Stomach (tissue), 8 donors: ENCODE measurements at regions not wholly inside any gene's neighbourhood (a gene's known extent, or its start where the extent isn't known, plus 50 kb on each side); places are given as distances from the start of the nearest gene placed in this dataset.

Experiments
- DNase-seq, 2 donors: peaks; one replicate each; pipeline versions ENCODE4 v3.0.0 to v3.0.0-alpha.2; 2013 to 2019
- H3K27ac ChIP-seq, 5 donors: fragments of 200-600 bp in 4 of 5; sonication (generic) in 4 of 5; one replicate each; pipeline ENCODE4 v1.5.1; 2013 to 2019; ENCODE audit warnings: mild to moderate bottlenecking in 1 of 5, moderate library complexity in 1 of 5
- H3K27me3 ChIP-seq, 3 donors: fragments of 200-600 bp; sonication (generic); one replicate each; pipeline ENCODE4 v1.5.1; 2017 to 2019; ENCODE audit warnings: mixed run types in 1 of 3
- H3K36me3 ChIP-seq, 4 donors: fragments of 200-600 bp; sonication (generic); 1 replicate in 3 of 4; 2 replicates in 1 of 4; pipeline ENCODE4 v1.5.1; 2016 to 2019
- H3K4me1 ChIP-seq, 4 donors: fragments of 200-600 bp; sonication (generic); one replicate each; pipeline ENCODE4 v1.5.1; 2016 to 2019
- H3K4me3 ChIP-seq, 4 donors: fragments of 200-600 bp; sonication (generic) in 3 of 4; one replicate each; pipeline ENCODE4 v1.5.1; 2016 to 2019; ENCODE audit warnings: mild to moderate bottlenecking in 1 of 4
- H3K9me3 ChIP-seq, 4 donors: fragments of 200-600 bp; sonication (generic); one replicate each; pipeline ENCODE4 v1.5.1; 2016 to 2019
- EP300 ChIP-seq: sonication (generic); formaldehyde crosslinking; IDR thresholded peaks from one replicate; pipeline ENCODE4 v1.6.1; 2017; ENCODE audit warnings: antibody characterized with exemption
- POLR2A ChIP-seq, 4 donors: fragments of 450-650 bp; IDR thresholded peaks; one replicate each; pipeline ENCODE4 v1.6.1; 2016; ENCODE audit warnings: antibody characterized with exemption in 4 of 4, control low read depth in 2 of 4, mild to moderate bottlenecking in 1 of 4, moderate library complexity in 1 of 4
- POLR2AphosphoS5 ChIP-seq, 3 donors: sonication (generic); formaldehyde crosslinking; IDR thresholded peaks; one replicate each; pipeline ENCODE4 v1.6.1; 2016; ENCODE audit warnings: antibody characterized with exemption in 3 of 3
- WGBS, 5 donors: extraction: QIAGEN DNeasy Blood & Tissue Kit in 3 of 5; methylation state at CpG; one replicate each; pipeline versions ENCODE4 v1.1.5 to v1.1.7; 2013 to 2018; 5-methylcytosine and 5-hydroxymethylcytosine counted together
- intact Hi-C: fragments of 100-400 bp; cut with DNase I; formaldehyde crosslinking; loops from one replicate; pipeline ENCODE4 v1.15.1; 2023; ENCODE audit warnings: low total_unique reads
- TF ChIP-seq, protein P1 (sequence below), 7 experiments: fragments of 450-650 bp in 4 of 7; fragments of 200-600 bp in 3 of 7; sonication (generic) in 3 of 7; IDR thresholded peaks; one replicate each; pipeline ENCODE4 v1.5.1; 2016 to 2019; ENCODE audit warnings: antibody characterized with exemption in 7 of 7, control low read depth in 2 of 7, mild to moderate bottlenecking in 1 of 7
- donor health status: healthy with polysubstance abuse.
- donor health status: Bipolar disorder and iron deficiency.
- donor health status: healthy.

DNA sequence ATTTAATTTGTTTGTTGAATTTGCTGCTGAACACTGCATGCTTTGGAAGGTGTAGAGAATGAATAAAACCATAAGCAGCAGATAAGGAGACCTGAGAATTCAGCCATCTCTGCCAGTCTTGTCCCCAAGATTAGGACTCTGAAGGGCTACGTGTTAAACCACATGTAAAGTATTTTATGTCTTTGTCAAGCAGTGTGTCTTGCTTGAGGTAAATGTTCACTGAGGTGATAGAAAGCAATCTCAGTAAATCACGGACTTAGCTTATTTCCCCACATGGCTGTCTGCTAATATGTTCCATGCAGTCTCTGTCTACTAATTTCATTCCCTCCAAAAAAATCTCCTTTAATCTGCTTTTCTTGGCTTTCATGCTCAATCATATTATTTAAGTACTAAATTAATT lies 467.1 kb downstream of the RAP2B start:
- TF ChIP-seq, protein P1, sequence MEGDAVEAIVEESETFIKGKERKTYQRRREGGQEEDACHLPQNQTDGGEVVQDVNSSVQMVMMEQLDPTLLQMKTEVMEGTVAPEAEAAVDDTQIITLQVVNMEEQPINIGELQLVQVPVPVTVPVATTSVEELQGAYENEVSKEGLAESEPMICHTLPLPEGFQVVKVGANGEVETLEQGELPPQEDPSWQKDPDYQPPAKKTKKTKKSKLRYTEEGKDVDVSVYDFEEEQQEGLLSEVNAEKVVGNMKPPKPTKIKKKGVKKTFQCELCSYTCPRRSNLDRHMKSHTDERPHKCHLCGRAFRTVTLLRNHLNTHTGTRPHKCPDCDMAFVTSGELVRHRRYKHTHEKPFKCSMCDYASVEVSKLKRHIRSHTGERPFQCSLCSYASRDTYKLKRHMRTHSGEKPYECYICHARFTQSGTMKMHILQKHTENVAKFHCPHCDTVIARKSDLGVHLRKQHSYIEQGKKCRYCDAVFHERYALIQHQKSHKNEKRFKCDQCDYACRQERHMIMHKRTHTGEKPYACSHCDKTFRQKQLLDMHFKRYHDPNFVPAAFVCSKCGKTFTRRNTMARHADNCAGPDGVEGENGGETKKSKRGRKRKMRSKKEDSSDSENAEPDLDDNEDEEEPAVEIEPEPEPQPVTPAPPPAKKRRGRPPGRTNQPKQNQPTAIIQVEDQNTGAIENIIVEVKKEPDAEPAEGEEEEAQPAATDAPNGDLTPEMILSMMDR (IDR thresholded peaks at IDR 0.05), result no peak
- 65 to 85% (median 80%) methylated on average over 2 of the region's 2 CpGs for WGBS, 5 donors
- Histone ChIP-seq H3K4me1 (no peaks in the 10 kb centered on the region), H3K36me3 (no peaks in the 10 kb centered on the region), H3K27ac (no peak overlapping the region), H3K27me3 (no peaks in the 10 kb centered on the region), H3K4me3 (no peak overlapping the region), H3K9me3 (no peaks in the 10 kb centered on the region)
- DNase-seq, result no peak
- intact Hi-C loops, result no loop called here

DNA sequence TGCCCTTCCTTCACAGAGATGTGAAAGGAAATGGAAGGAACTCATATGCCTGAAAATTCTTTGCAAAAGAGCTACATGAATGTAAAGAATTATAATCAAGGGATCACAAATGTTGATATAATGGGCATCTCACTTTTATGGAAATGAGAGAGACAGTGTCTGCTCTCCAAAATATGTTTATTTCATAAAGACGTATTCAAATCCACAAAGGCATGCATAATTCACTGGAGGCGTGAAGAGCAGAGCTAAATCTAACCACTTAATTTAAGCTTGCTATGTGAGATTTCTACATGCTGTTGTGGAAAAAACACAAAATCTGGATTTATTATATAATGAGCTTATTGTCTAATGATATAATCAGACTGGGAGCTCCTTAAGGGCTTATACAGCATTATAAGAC lies 469.1 kb downstream of the RAP2B start:
- no peaks in the 10 kb centered on the region for H3K9me3 ChIP-seq
- no peak for TF ChIP-seq POLR2A (IDR thresholded peaks at IDR 0.05)
- TF ChIP-seq, protein P1 (IDR thresholded peaks at IDR 0.05), result no peak
- no peak for TF ChIP-seq EP300
- TF ChIP-seq POLR2AphosphoS5 (IDR thresholded peaks at IDR 0.05), result no peak
- no peaks in the 10 kb centered on the region for H3K4me1 ChIP-seq
- no peaks in the 10 kb centered on the region for H3K36me3 ChIP-seq
- no peak for DNase-seq
- intact Hi-C loops, result no loop called here
- H3K27me3 ChIP-seq, result no peaks in the 10 kb centered on the region
- no peak overlapping the region for H3K27ac ChIP-seq
- no peak overlapping the region for H3K4me3 ChIP-seq
- WGBS, 5 donors, result 66 to 85% (median 81%) methylated on average over 2 of the region's 2 CpGs

DNA sequence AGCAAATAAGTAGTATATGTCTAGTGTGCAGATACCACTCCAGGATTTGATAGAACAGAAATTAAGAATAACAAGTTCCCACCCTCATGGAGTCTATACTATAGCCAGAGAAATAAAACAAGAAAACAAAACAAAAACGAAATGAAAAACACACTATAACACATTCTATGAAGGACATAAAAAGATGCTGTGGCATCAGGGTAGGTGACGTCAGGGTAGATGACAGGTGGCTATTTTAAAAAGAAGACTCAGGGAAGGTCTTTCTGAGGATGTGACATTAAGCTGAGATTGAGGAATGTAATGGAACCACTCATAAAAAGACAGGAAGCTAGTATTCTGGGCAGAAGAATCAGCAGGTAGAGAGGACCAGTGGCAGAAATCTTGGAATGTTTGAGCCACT lies 469.6 kb downstream of the RAP2B start:
- TF ChIP-seq, protein P1 (IDR thresholded peaks at IDR 0.05), result no peak
- TF ChIP-seq POLR2A (IDR thresholded peaks at IDR 0.05), result no peak
- TF ChIP-seq POLR2AphosphoS5 (IDR thresholded peaks at IDR 0.05), result no peak
- no peak for TF ChIP-seq EP300
- 71 to 84% (median 77%) methylated on average over 2 of the region's 2 CpGs for WGBS, 5 donors

DNA sequence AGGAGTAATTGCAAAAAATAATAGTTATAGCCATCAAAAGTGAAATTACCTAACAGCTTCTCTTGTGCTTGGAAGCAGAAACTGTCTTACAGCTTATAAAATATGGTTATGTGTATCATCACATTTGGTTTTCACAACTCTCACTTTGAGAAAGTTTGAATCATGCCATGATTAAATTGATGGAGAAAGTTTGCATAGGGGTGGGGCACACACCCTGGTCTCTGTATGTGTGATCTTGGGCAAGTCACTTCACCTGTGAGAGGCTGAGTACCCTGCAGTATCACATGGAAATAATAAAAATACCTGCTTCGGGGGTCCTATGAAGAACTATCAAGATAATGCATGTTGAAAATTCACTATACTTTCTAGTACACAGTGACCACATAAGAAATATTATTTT lies 471.4 kb downstream of the RAP2B start:
- 78 to 89% (median 81%) methylated on average over 1 of the region's 1 CpG for WGBS, 5 donors
- no peak overlapping the region for H3K27ac ChIP-seq
- H3K4me3 ChIP-seq, result no peak overlapping the region
- no peak for TF ChIP-seq POLR2AphosphoS5 (IDR thresholded peaks at IDR 0.05)
- TF ChIP-seq EP300, result no peak
- TF ChIP-seq POLR2A (IDR thresholded peaks at IDR 0.05), result no peak
- TF ChIP-seq, protein P1 (IDR thresholded peaks at IDR 0.05), result no peak
- DNase-seq, result no peak
- intact Hi-C loops, result no loop called here
- H3K9me3 ChIP-seq, result no peaks in the 10 kb centered on the region
- H3K36me3 ChIP-seq, result no peaks in the 10 kb centered on the region
- H3K27me3 ChIP-seq, result no peaks in the 10 kb centered on the region
- no peaks in the 10 kb centered on the region for H3K4me1 ChIP-seq

More for the DNA sequence above, 469.6 kb downstream of the RAP2B start:
- intact Hi-C loops, result no loop called here
- Histone ChIP-seq H3K27ac (no peak overlapping the region), H3K4me3 (no peak overlapping the region), H3K36me3 (no peaks in the 10 kb centered on the region), H3K27me3 (no peaks in the 10 kb centered on the region), H3K4me1 (no peaks in the 10 kb centered on the region), H3K9me3 (no peaks in the 10 kb centered on the region)
- no peak for DNase-seq

DNA sequence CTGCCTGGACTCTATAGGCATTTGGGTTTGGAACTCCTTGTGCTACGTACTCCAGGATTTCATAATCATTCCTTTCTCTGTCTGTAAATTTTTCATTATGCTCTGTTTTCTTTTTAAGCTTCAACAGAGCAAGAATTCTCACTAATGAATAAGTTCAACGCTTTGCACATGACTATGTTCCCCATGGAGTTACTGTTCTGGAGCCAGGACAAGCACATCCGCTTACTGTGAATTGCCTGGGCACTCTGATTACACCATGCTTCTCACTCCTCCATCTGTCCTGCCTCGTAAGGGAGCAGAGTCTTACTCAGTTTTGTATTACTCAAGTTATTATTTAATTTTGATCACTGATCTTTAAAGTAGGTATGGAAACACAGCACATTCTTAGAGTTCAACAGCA lies 472.7 kb downstream of the RAP2B start:
- no peaks in the 10 kb centered on the region for H3K9me3 ChIP-seq
- H3K4me1 ChIP-seq, result no peaks in the 10 kb centered on the region
- DNase-seq, result no peak
- WGBS, 5 donors, result 77 to 89% (median 85%) methylated on average over 4 of the region's 4 CpGs
- TF ChIP-seq POLR2AphosphoS5 (IDR thresholded peaks at IDR 0.05), result no peak
- no peak for TF ChIP-seq EP300
- TF ChIP-seq, protein P1 (IDR thresholded peaks at IDR 0.05), result no peak
- TF ChIP-seq POLR2A (IDR thresholded peaks at IDR 0.05), result no peak
- no peak overlapping the region for H3K4me3 ChIP-seq
- intact Hi-C loops, result no loop called here
- H3K27ac ChIP-seq, result no peak overlapping the region
- no peaks in the 10 kb centered on the region for H3K36me3 ChIP-seq
- no peaks in the 10 kb centered on the region for H3K27me3 ChIP-seq
